GM12873 (cell line): ENCODE measurements at regions not wholly inside any gene's neighbourhood (a gene's known extent, or its start where the extent isn't known, plus 50 kb on each side); places are given as distances from the start of the nearest gene placed in this dataset.

Source experiments
- CTCF ChIP-seq: IDR thresholded peaks from 2 replicates; pipeline ENCODE4 v1.5.1; 2012; ENCODE audit warnings: low read depth, mild to moderate bottlenecking, moderate library complexity, low read length, control low read depth; ENCODE audit not compliant: insufficient read depth; ENCODE audit errors: missing control alignments

GRCh38 chr9:72424131-72424530 is 59.1 kb upstream of the ZFAND5 start:
- TF ChIP-seq CTCF, result no peak

DNA sequence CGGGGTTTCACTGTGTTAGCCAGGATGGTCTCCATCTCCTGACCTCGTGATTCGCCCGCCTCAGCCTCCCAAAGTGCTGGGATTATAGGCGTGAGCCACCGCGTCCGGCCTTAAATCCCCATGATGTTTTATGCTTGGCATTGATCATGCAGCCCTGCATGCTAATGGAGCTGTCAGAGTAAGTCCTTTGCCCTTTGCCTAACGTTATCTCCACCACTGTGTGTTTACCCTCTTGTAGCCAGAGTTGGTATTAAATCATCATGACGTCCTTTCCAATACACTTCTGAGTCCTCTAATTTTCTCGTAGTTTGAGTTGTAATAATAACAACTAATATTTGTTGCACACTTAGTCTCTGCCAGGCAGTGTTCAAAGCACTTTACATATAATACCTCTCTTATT is 57.2 kb upstream of the ZFAND5 start:
- TF ChIP-seq CTCF, result no peak

DNA sequence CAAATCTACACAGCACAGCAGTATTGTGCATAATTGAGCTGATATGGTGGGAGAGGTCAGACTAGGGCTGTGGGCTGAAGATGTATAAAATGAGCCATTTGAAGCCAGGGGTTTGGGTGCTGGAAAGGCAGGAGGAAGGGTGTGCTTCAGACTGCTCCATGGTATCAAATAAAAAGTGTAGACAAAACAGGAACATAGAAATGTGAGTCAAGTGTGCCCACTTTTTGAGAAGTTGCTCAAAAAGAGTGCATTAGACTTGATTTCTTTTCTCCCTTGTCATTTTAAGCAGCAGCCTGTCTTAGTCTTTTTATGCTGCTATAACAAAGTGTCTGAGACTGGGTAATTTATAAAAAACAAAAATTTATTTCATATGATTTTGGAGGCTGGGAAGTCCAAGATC is 55.8 kb upstream of the ZFAND5 start:
- no peak for TF ChIP-seq CTCF

DNA sequence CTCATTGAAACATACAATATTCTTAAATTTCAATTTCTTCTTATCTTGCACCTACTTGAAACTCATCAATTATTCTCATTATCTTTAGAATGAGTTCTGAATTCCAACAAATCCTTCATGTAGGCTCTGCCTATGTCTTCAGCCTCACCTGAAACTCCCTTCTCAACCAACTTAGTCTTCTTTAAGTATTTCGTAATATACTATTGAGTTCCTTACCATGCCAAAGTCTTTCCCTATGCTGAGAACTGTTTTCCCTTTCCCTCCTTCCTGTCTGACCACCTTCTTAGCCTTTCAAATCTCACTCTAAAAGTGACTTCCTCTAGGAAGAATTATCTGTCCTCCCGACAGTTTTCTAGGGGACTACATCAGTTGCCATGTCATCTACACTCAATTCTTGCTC is 50.9 kb upstream of the ZFAND5 start:
- no peak for TF ChIP-seq CTCF

DNA sequence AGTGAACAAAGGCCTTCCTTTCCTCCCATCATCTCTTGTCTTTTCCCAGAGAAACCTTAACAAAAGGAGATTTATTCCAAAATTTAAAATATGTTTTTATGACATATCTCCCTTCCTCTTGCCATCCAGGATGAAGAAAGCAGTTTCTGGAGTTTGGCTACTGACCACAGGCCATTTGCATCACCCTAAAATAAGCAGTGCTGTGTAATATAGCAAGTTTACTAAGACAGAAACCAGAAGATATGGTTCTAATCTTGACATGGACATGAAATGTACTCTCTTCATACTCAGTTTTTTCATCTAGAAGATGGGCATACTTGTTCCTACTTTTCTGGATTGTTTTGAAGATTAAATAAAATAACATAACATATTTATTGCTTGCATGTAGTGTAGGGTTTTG is 50.2 kb upstream of the ZFAND5 start:
- no peak for TF ChIP-seq CTCF
